ENCODE measurements at regions not wholly inside any gene's neighbourhood (a gene's known extent, or its start where the extent isn't known, plus 50 kb on each side); places are given as distances from the start of the nearest gene placed in this dataset.
"Not testable (repeated sequence)": the region's sequence is repeated elsewhere in the genome, so short reads cannot be mapped to it uniquely, and the experiment has no call there.

- no peak for TF ChIP-seq CTCF (IDR thresholded peaks at IDR 0.05; ENCODE audit: borderline replicate concordance, insufficient read depth, low read depth, low read length)
- no peak overlapping the region for H3K4me3 ChIP-seq (ENCODE audit: low read depth, low read length)
These were observed 99.3 kb downstream of the UTRN start for GRCh38 chr6:144384427-144384826.

- not testable (repeated sequence) for H3K4me3 ChIP-seq (ENCODE audit: low read depth, low read length)
These were observed 104.3 kb downstream of the UTRN start for GRCh38 chr6:144389474-144389873.

GRCh38 chr6:144390202-144390601, 105.1 kb downstream of the UTRN start:
- no peak overlapping the region for H3K4me3 ChIP-seq (ENCODE audit: low read depth, low read length)

GRCh38 chr6:144390886-144391285, 105.8 kb downstream of the UTRN start:
- no peak for TF ChIP-seq CTCF (IDR thresholded peaks at IDR 0.05; ENCODE audit: borderline replicate concordance, insufficient read depth, low read depth, low read length)
- H3K4me3 ChIP-seq (ENCODE audit: low read depth, low read length) = no peak overlapping the region

More at GRCh38 chr6:144390202-144390601, 105.1 kb downstream of the UTRN start:
- TF ChIP-seq CTCF (IDR thresholded peaks at IDR 0.05; ENCODE audit: borderline replicate concordance, insufficient read depth, low read depth, low read length) = no peak

- H3K4me3 ChIP-seq (ENCODE audit: low read depth, low read length) = no peak overlapping the region
- TF ChIP-seq CTCF (IDR thresholded peaks at IDR 0.05; ENCODE audit: borderline replicate concordance, insufficient read depth, low read depth, low read length) = no peak
These were observed 107.4 kb downstream of the UTRN start for GRCh38 chr6:144392536-144392935.

- H3K4me3 ChIP-seq (ENCODE audit: low read depth, low read length) = no peak overlapping the region
- TF ChIP-seq CTCF (IDR thresholded peaks at IDR 0.05; ENCODE audit: borderline replicate concordance, insufficient read depth, low read depth, low read length) = no peak
These were observed 109.1 kb downstream of the UTRN start for GRCh38 chr6:144394210-144394609.

GRCh38 chr6:144395014-144395413, 109.9 kb downstream of the UTRN start:
- TF ChIP-seq CTCF (IDR thresholded peaks at IDR 0.05; ENCODE audit: borderline replicate concordance, insufficient read depth, low read depth, low read length) = no peak
- no peak overlapping the region for H3K4me3 ChIP-seq (ENCODE audit: low read depth, low read length)

- H3K4me3 ChIP-seq (ENCODE audit: low read depth, low read length) = no peak overlapping the region
- no peak for TF ChIP-seq CTCF (IDR thresholded peaks at IDR 0.05; ENCODE audit: borderline replicate concordance, insufficient read depth, low read depth, low read length)
These were observed 110.7 kb downstream of the UTRN start for GRCh38 chr6:144395826-144396225.
